IPS DF 19.7 (cell line): ENCODE measurements at regions not wholly inside any gene's neighbourhood (a gene's known extent, or its start where the extent isn't known, plus 50 kb on each side); places are given as distances from the start of the nearest gene placed in this dataset.

ENCODE experiments used
- DNase-seq: peaks from one replicate; pipeline ENCODE4 v3.0.0-alpha.2; 2013; ENCODE audit warnings: low read depth, low spot score

DNA sequence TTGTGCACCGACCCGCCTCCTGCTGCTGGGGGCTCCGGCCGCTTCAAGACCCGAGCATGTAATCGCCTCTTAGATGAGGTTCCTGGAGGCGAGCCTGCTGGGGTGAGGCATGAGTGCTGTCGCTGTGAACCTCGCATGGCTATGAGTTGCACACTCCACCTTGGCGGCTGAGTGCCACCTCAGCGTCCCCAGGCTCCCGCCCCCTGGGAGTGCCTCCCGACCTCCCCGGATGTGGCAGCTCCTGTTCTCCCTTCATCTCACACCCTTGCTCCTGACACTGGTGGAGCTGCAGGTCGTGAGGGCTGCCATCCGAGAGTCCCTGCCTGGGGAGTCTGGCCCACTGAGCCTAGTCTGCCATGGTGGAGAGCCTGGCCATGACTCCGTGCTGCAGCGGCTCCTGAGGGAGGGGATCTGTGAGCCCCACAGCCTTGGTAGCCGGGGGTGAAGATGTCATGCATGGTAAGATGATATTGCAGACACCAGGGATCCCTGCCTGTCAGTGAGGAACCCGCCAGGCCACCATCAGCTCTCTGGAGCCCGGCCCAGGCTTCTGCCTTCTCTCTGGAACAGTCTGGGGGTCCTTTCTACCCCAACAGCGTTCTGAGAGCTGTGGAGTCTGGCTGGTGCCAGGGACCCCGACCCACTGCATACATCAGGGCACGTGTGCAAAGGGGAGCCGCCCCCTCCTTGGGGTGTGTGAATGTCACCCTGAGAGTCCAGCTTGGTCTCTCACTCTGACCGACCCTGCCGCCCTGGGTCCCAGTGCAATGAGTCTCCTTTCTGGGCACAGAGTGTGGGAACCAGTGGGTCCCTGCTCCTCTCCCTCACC is 61.6 kb upstream of the HS6ST1 start:
- no peak for DNase-seq

GRCh38 chr2:128380961-128381938 is 62.6 kb upstream of the HS6ST1 start:
- no peak for DNase-seq

GRCh38 chr2:128384446-128384845 is 65.8 kb upstream of the HS6ST1 start:
- DNase-seq, result no peak

- DNase-seq, result no peak
Observed at GRCh38 chr2:128384956-128385355, 66.3 kb upstream of the HS6ST1 start.

DNA sequence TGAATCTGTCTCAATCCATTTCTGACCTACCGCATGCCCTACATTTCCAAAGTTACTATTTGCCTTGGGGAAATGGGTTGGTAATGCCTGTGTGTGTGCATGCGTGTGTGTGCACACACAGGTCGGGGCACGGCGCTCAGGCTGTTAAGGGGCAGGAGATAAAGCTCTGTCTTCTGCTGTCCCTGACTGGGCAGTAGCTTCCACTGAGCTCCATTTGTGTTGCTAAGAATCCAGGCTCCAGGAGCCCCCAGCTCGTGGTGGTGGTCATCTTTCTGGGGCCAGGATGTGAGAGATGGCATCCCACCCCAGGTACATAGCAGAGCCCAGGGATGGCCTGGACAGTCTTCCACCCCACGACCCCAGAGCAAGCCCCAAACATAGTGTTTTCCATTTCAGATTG is 66.7 kb upstream of the HS6ST1 start:
- no peak for DNase-seq

GRCh38 chr2:128386066-128386465 is 67.4 kb upstream of the HS6ST1 start:
- no peak for DNase-seq

GRCh38 chr2:128388499-128388941 is 69.9 kb upstream of the HS6ST1 start:
- no peak for DNase-seq

DNA sequence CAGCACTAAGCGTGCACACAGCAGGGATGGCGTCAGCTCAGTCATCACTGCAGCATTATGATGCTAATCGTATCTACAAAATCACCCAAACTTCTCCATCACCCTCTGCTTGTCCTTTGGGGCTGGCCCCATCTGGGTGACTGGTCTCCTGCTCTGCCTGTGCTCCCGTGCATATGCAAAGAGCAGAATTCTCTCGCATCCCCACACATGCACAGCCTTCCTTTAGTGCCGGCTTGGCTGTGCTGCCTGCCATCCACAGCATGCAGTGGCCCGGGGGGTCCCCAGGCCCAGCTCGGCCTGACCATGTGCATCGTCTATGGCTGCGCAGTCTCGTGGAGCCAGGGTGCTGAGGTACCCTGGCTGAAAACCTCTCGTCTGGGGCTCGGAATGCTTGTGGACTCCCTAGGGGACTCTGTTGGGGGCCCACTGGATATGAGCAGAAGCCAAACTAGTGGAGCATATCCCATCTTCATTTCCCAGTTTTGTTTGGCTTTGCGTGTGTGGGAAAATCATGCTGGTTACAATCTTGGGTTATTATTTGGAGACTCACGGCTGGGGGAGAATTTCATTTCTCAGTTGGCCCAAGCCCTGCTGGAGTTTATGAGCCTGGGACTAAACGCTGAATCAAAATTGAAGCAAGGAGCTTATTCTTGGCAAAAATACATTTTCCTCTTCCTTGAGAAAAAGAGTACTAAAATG is 70.9 kb upstream of the HS6ST1 start:
- no peak for DNase-seq

GRCh38 chr2:128390256-128390990 is 71.8 kb upstream of the HS6ST1 start:
- no peak for DNase-seq

DNA sequence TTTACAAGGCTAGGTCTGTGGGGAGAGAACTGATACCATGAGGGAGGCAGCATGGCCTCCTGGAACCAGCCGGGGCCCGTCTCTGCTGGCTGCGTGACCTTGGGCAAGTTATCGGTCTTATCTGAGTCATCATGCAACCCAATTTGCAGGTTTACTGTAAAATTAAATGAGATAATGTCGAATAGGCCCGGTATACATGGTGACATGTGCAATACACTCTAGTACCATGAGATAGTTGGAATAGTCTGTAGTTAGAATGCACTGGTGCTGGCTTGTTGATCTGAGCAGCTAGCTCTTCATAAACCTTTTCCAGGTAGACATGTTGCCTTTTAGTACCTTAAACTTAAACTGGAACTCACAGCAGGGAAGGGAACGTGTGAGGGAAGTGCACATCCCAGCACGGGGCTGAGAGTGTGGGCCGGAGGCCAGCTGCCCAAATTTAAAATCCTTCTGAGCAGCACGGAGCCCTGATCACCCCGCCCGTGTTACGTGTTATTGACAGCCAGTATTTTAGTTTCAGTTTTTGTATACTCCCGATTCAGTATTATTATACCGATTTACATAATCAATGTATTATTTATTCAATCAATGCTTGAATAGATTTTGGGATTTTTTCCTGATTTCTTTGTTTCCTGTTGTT is 72.4 kb upstream of the HS6ST1 start:
- DNase-seq, result no peak

GRCh38 chr2:128391679-128392078 is 73.0 kb upstream of the HS6ST1 start:
- DNase-seq, result no peak

GRCh38 chr2:128392207-128392606 is 73.5 kb upstream of the HS6ST1 start:
- DNase-seq, result no peak

DNA sequence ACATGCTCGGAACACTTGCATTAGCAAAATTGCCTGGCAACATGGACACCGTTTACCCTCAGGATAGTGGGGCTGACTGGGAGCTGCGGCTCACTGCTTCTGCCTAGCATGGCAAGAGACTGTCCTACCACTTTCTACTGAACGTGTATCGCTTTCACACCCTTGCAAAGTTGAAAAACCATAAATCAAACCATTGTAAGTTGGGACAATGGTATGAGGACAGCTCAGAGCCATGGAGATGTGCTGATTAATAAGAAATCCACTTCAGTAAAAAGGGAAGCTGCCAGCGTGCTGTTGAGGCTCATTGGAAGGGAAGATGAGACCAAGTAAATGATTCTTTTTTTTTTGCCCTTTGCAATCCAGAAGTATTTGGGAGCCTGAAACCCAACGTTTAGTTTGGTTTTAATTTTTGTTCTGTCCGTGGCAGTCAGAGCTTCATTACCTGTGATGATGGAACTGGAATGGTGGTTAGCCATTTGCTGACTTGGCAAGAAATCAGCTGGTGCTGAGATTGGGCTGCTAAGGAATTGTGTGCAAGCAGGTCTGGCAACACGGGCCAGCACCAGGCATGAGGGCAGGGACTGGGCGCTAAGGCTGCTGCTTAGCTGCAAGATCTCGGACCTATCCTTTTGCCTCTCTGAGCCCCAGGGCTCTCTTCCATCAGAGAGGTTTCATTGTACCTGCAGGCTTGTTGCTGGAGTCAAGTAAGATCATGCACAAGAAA is 75.5 kb upstream of the HS6ST1 start:
- DNase-seq, result no peak

GRCh38 chr2:128395196-128395595 is 76.5 kb upstream of the HS6ST1 start:
- DNase-seq, result no peak

GRCh38 chr2:128395640-128396499 is 77.2 kb upstream of the HS6ST1 start:
- DNase-seq, result no peak

GRCh38 chr2:128396500-128396891 is 77.8 kb upstream of the HS6ST1 start:
- peak; percentile 35 for DNase-seq

DNA sequence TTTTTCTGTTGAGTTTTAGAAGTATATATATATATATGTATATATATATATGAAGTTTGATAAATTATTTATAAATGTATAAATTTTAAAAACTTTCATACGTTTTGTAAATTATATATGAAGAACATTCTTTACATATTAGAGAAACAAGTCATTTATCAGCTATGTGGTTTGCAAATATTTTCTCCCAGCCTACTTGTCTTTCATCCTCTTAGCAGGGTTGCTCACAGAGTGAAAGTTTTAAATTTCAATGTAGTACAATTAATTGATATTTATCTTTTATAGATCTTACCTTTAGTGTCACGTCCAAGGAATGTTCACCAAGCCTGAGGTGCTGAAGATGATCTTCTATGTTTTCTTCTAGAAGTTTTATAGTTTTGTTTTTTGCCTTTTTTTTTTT is 78.3 kb upstream of the HS6ST1 start:
- DNase-seq, result no peak

DNA sequence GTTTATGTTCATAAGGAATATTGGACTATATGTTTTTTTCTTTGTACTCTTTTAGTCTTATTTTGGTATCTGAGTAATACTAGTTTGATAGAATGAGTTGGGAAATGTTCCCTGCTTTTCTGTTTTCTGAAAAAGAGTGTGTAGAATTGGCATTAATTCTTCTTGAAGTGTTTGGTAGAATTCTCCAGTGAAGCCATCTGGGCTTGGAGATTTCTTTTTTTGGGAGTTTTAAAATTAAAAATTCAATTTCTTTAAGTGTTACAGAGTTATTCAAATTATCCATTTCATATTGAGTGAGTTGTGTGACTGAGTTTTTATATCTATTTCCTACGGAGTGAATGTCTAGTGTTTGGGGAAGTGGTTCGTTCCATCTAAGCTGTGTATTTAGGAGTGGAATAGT is 80.6 kb upstream of the HS6ST1 start:
- DNase-seq, result no peak

DNA sequence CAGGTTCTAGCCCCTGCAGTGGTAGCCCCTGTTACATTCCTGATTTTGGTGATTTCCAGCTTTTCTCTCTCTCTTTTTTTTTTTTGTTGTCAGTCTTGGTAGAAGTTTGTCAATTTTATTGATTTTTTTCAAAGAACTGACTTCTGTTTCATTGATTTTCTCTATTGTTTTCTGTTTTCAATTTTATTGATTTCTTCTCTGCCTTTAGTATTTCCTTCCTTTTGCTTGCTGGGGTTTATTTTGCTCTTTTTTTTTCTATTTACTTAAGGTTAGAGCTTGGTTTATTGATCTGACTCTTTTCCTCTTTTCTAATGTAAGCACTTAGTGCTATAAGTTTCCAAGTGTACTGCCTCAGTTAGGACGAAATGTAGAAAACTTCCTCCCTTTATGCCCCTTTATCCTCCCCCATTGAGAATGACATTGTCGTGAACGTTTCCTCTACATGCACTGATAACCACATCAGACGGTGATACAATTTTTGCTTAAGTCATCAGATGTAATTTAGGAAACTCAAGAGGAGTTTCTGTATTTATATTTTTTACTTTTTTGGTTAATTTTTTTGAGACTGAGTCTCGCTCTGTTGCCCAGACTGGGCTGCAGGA is 81.1 kb upstream of the HS6ST1 start:
- no peak for DNase-seq
